ENCODE measurements at regions not wholly inside any gene's neighbourhood (a gene's known extent, or its start where the extent isn't known, plus 50 kb on each side); places are given as distances from the start of the nearest gene placed in this dataset.

- TF ChIP-seq CTCF (IDR thresholded peaks at IDR 0.05), result no peak
- no peak overlapping the region for H3K4me3 Mint-ChIP-seq
- no peak overlapping the region for H3K27ac Mint-ChIP-seq
- H3K27me3 Mint-ChIP-seq (ENCODE audit: low read depth in 2 of 2), result no peaks in the 10 kb centered on the region
- intact Hi-C loops (cut with micrococcal nuclease), result no loop called here
- H3K9me3 Mint-ChIP-seq, result peaks cover 0 to 4% of the 10 kb centered on the region in 2 donors
- ATAC-seq (no peak), DNase-seq (no peak)
- Histone ChIP-seq H3K36me3 (ENCODE audit: control insufficient read depth, insufficient read depth, low read length) (no peaks in the 10 kb centered on the region), H3K27ac (ENCODE audit: low read length) (no peak overlapping the region), H3K4me3 (ENCODE audit: low read length) (no peak overlapping the region), H3K27me3 (ENCODE audit: control insufficient read depth, insufficient read depth, low read length) (no peaks in the 10 kb centered on the region), H3K9me3 (ENCODE audit: control insufficient read depth, insufficient read depth, low read length) (no peaks in the 10 kb centered on the region), H3K4me1 (ENCODE audit: control insufficient read depth, insufficient read depth, low read length) (no peaks in the 10 kb centered on the region)
- peaks cover 0 to 7% of the 10 kb centered on the region in 2 donors for H3K4me1 Mint-ChIP-seq
- 86% methylated on average over 1 of the region's 1 CpG for WGBS (ENCODE audit: insufficient coverage)
- H3K36me3 Mint-ChIP-seq, result no peaks in the 10 kb centered on the region
Observed at GRCh38 chr21:25503981-25504380, 103.3 kb downstream of the MRPL39 start.

- Histone ChIP-seq H3K36me3 (ENCODE audit: control insufficient read depth, insufficient read depth, low read length) (no peaks in the 10 kb centered on the region), H3K9me3 (ENCODE audit: control insufficient read depth, insufficient read depth, low read length) (no peaks in the 10 kb centered on the region), H3K4me3 (ENCODE audit: low read length) (no peak overlapping the region), H3K27me3 (ENCODE audit: control insufficient read depth, insufficient read depth, low read length) (no peaks in the 10 kb centered on the region), H3K27ac (ENCODE audit: low read length) (no peak overlapping the region), H3K4me1 (ENCODE audit: control insufficient read depth, insufficient read depth, low read length) (no peaks in the 10 kb centered on the region)
- peaks cover 0 to 7% of the 10 kb centered on the region in 2 donors for H3K4me1 Mint-ChIP-seq
- H3K4me3 Mint-ChIP-seq, result no peak overlapping the region
- H3K27ac Mint-ChIP-seq, result no peak overlapping the region
- intact Hi-C loops (cut with micrococcal nuclease), result no loop called here
- WGBS (ENCODE audit: insufficient coverage), result 5% methylated on average over 1 of the region's 1 CpG
- H3K27me3 Mint-ChIP-seq (ENCODE audit: low read depth in 2 of 2), result no peaks in the 10 kb centered on the region
- H3K9me3 Mint-ChIP-seq, result peaks cover 0 to 4% of the 10 kb centered on the region in 2 donors
- peak in 1 of 2 donors; percentile 5 for DNase-seq
- H3K36me3 Mint-ChIP-seq, result no peaks in the 10 kb centered on the region
- ATAC-seq, result no peak
- TF ChIP-seq CTCF (IDR thresholded peaks at IDR 0.05), result no peak
Observed at GRCh38 chr21:25501996-25502665, 105.2 kb downstream of the MRPL39 start.

- no peaks in the 10 kb centered on the region for H3K27me3 Mint-ChIP-seq (ENCODE audit: low read depth in 2 of 2)
- intact Hi-C loops (cut with micrococcal nuclease), result no loop called here
Observed at GRCh38 chr21:25501462-25501861, 105.8 kb downstream of the MRPL39 start.

More at GRCh38 chr21:25501462-25501861, 105.8 kb downstream of the MRPL39 start:
- no peak for TF ChIP-seq CTCF (IDR thresholded peaks at IDR 0.05)
- H3K36me3 ChIP-seq (ENCODE audit: control insufficient read depth, insufficient read depth, low read length), result no peaks in the 10 kb centered on the region
- Mint-ChIP-seq H3K27ac (no peak overlapping the region), H3K4me1 (peaks cover 0 to 7% of the 10 kb centered on the region in 2 donors), H3K36me3 (no peaks in the 10 kb centered on the region), H3K4me3 (no peak overlapping the region), H3K9me3 (peaks cover 0 to 4% of the 10 kb centered on the region in 2 donors)
- H3K9me3 ChIP-seq (ENCODE audit: control insufficient read depth, insufficient read depth, low read length), result no peaks in the 10 kb centered on the region
- H3K4me3 ChIP-seq (ENCODE audit: low read length), result no peak overlapping the region
- DNase-seq (no peak), ATAC-seq (no peak)
- WGBS (ENCODE audit: insufficient coverage), result 83% methylated on average over 1 of the region's 2 CpGs
- H3K4me1 ChIP-seq (ENCODE audit: control insufficient read depth, insufficient read depth, low read length), result no peaks in the 10 kb centered on the region
- no peaks in the 10 kb centered on the region for H3K27me3 ChIP-seq (ENCODE audit: control insufficient read depth, insufficient read depth, low read length)
- no peak overlapping the region for H3K27ac ChIP-seq (ENCODE audit: low read length)

Data from natural killer cell (primary cell).